ENCODE measurements at regions not wholly inside any gene's neighbourhood (a gene's known extent, or its start where the extent isn't known, plus 50 kb on each side); places are given as distances from the start of the nearest gene placed in this dataset.

GRCh38 chr1:190708418-190709057, 230.9 kb upstream of the BRINP3 start:
- TF ChIP-seq ETS1 (conservative IDR thresholded peaks at IDR 0.05; ENCODE audit: control insufficient read depth, low read depth, low read length) (no peak), RNF2 (IDR thresholded peaks at IDR 0.05) (no peak), KAT7 (CRISPR knock-in tag; IDR thresholded peaks at IDR 0.05; ENCODE audit: borderline replicate concordance) (no peak), ZNF354B (CRISPR knock-in tag; IDR thresholded peaks at IDR 0.05) (no peak), ZNF512 (tag; IDR thresholded peaks at IDR 0.05) (no peak), ZBTB8A (IDR thresholded peaks at IDR 0.05; ENCODE audit: partially characterized antibody) (no peak), GABPA (tag; conservative IDR thresholded peaks at IDR 0.05; ENCODE audit: low read depth) (no peak), CTCF (IDR thresholded peaks at IDR 0.05 in 2 of 3, conservative IDR thresholded peaks at IDR 0.05 in 1 of 3; ENCODE audit: insufficient read depth in 2 of 3, low read depth in 1 of 3, low read length in 3 of 3) (no peak), ATF3 (IDR thresholded peaks at IDR 0.05) (no peak), ATF3 (CRISPR knock-in tag; conservative IDR thresholded peaks at IDR 0.05) (no peak), GATAD2B (IDR thresholded peaks at IDR 0.05; ENCODE audit: borderline replicate concordance) (no peak)
